B cell (primary cell): ENCODE measurements at regions not wholly inside any gene's neighbourhood (a gene's known extent, or its start where the extent isn't known, plus 50 kb on each side); places are given as distances from the start of the nearest gene placed in this dataset.

ENCODE experiments used
- ATAC-seq: fragments of 200-7000 bp; cut with Tn5 transposase; one replicate; pipeline ENCODE4 v1.10.0; 2021; ENCODE audit warnings: low read depth, mild to moderate bottlenecking, moderate number of reproducible peaks, moderate library complexity
- CTCF ChIA-PET: fragments of 350-600 bp; sonication (Branson Sonifier 250); formaldehyde crosslinking; loops from one replicate; lab custom pipeline; 2021; ENCODE audit warnings: antibody characterized with exemption, inconsistent platforms; lab: Charles Lee
- POLR2A ChIA-PET: fragments of 350-600 bp; sonication (Branson Sonifier 250); formaldehyde crosslinking; loops from one replicate; lab custom pipeline; 2021; ENCODE audit warnings: antibody characterized with exemption; lab: Charles Lee
- DNase-seq: peaks from one replicate; pipeline ENCODE4 v3.0.0; 2013
- H2AFZ ChIP-seq: 2 replicates; pipeline ENCODE4 v1.6.1; 2012; ENCODE audit warnings: mild to moderate bottlenecking, low read depth, low read length; ENCODE audit not compliant: insufficient read depth, poor library complexity, severe bottlenecking
- H3K27ac ChIP-seq, 2 donors: 1 replicate in 1 of 2; 2 replicates in 1 of 2; pipeline ENCODE4 v1.5.1; 2012 to 2013; ENCODE audit warnings: low read length in 2 of 2, mild to moderate bottlenecking in 2 of 2, moderate library complexity in 1 of 2
- H3K27me3 ChIP-seq, 4 experiments: fragments of 200-600 bp in 1 of 4; sonication (generic) in 1 of 4; replicated peaks in 1 of 4; 1 replicate in 2 of 4; 2 replicates in 2 of 4; pipeline versions ENCODE4 v1.6.1 to v1.7.0; 2013 to 2016; ENCODE audit warnings: low read length in 3 of 4, mild to moderate bottlenecking in 2 of 4, mixed read lengths in 1 of 4, moderate library complexity in 1 of 4; ENCODE audit not compliant: insufficient read depth in 4 of 4, control insufficient read depth in 3 of 4; ENCODE audit errors: control extremely low read depth in 1 of 4
- H3K36me3 ChIP-seq, 2 experiments: replicated peaks in 1 of 2; 1 replicate in 1 of 2; 2 replicates in 1 of 2; pipeline versions ENCODE4 v1.6.1 to v1.7.1; 2013; ENCODE audit warnings: low read length in 1 of 2; ENCODE audit not compliant: insufficient read depth in 2 of 2, control insufficient read depth in 1 of 2; ENCODE audit errors: control extremely low read depth in 1 of 2, extremely low read depth in 1 of 2
- H3K4me1 ChIP-seq, 2 donors: fragments of 200-600 bp in 1 of 2; sonication (generic) in 1 of 2; 1 replicate in 1 of 2; 2 replicates in 1 of 2; pipeline versions ENCODE4 v1.5.1 to v1.6.1; 2013 to 2017; ENCODE audit warnings: low read length in 2 of 2; ENCODE audit not compliant: control insufficient read depth in 2 of 2, insufficient read depth in 2 of 2
- H3K4me2 ChIP-seq: replicated peaks from 2 replicates; pipeline ENCODE3; 2012; ENCODE audit warnings: mild to moderate bottlenecking, low read depth, low read length; ENCODE audit not compliant: poor library complexity, severe bottlenecking
- H3K4me3 ChIP-seq, 5 experiments: fragments of 200-600 bp in 1 of 5; sonication (generic) in 1 of 5; 1 replicate in 3 of 5; 2 replicates in 2 of 5; pipeline versions ENCODE4 v1.5.1 to v1.7.0; 2011 to 2016; ENCODE audit warnings: low read length in 4 of 5, mild to moderate bottlenecking in 4 of 5, low read depth in 2 of 5, control low read depth in 1 of 5, moderate library complexity in 1 of 5; ENCODE audit not compliant: insufficient read depth in 1 of 5; ENCODE audit errors: control extremely low read depth in 1 of 5, extremely low read depth in 1 of 5
- H3K79me2 ChIP-seq: fragments of 200-600 bp; sonication (generic); one replicate; pipeline ENCODE4 v1.6.0; 2016; ENCODE audit warnings: low read length; ENCODE audit not compliant: control insufficient read depth, insufficient read depth
- H3K9ac ChIP-seq: fragments of 200-600 bp; sonication (generic); 2 replicates; pipeline ENCODE4 v1.6.1; 2017; ENCODE audit warnings: mild to moderate bottlenecking, low read length, moderate library complexity
- H3K9me3 ChIP-seq, 3 donors: one replicate each; pipeline versions ENCODE4 v1.6.1 to v1.7.1; 2013; ENCODE audit warnings: low read length in 2 of 3; ENCODE audit not compliant: control insufficient read depth in 2 of 3, insufficient read depth in 1 of 3; ENCODE audit errors: control extremely low read depth in 1 of 3
- H4K20me1 ChIP-seq: 2 replicates; pipeline ENCODE4 v1.6.0; 2012; ENCODE audit warnings: mild to moderate bottlenecking, low read length; ENCODE audit not compliant: insufficient read depth, control insufficient read depth, poor library complexity, severe bottlenecking
- H3K27ac Mint-ChIP-seq: one replicate; pipeline ENCODE4 v1.8.0; 2021; ENCODE audit warnings: mixed read lengths
- H3K27me3 Mint-ChIP-seq: one replicate; pipeline ENCODE4 v1.8.0; 2021; ENCODE audit warnings: mixed read lengths
- H3K4me1 Mint-ChIP-seq: one replicate; pipeline ENCODE4 v1.8.0; 2021; ENCODE audit warnings: mixed read lengths
- H3K4me3 Mint-ChIP-seq: one replicate; pipeline ENCODE4 v1.8.0; 2021; ENCODE audit warnings: mixed read lengths
- H3K9me3 Mint-ChIP-seq: one replicate; pipeline ENCODE4 v1.8.0; 2022; ENCODE audit warnings: mixed read lengths; ENCODE audit not compliant: insufficient read depth
- CTCF ChIP-seq: fragments of 200-600 bp; IDR thresholded peaks from one replicate; pipeline ENCODE4 v1.8.0; 2022; ENCODE audit warnings: antibody characterized with exemption, mild to moderate bottlenecking
- EZH2 ChIP-seq: IDR thresholded peaks from 2 replicates; pipeline ENCODE4 v1.6.1; 2012; ENCODE audit warnings: borderline replicate concordance, low read depth, mild to moderate bottlenecking, moderate library complexity, low read length; ENCODE audit not compliant: insufficient read depth, poor library complexity, severe bottlenecking
- WGBS: methylation state at CpG from one replicate; pipeline ENCODE4 v1.1.5; 2013; ENCODE audit warnings: missing lambda C conversion rate; ENCODE audit not compliant: insufficient coverage; 5-methylcytosine and 5-hydroxymethylcytosine counted together
- intact Hi-C: fragments of 100-400 bp; cut with micrococcal nuclease; formaldehyde crosslinking; loops from one replicate; pipeline ENCODE4 v1.10.0; 2022

- Mint-ChIP-seq H3K4me1 (no peaks in the 10 kb centered on the region), H3K27me3 (peaks cover 7% of the 10 kb centered on the region), H3K27ac (no peak overlapping the region), H3K4me3 (no peak overlapping the region), H3K9me3 (no peaks in the 10 kb centered on the region)
- WGBS: 94% methylated on average over 5 of the region's 7 CpGs
- H3K4me2 ChIP-seq: no peak overlapping the region
- H3K4me1 ChIP-seq: no peaks in the 10 kb centered on the region
- ChIA-PET POLR2A (no interaction called here), CTCF (no interaction called here)
- peaks cover 0 to 5% (median 0%) of the 10 kb centered on the region in 3 donors for H3K9me3 ChIP-seq
- H4K20me1 ChIP-seq: no peaks in the 10 kb centered on the region
- DNase-seq (no peak), ATAC-seq (no peak)
- no peak overlapping the region for H3K9ac ChIP-seq
- TF ChIP-seq CTCF (no peak), EZH2 (no peak)
- H3K4me3 ChIP-seq: no peak overlapping the region
- no peaks in the 10 kb centered on the region for H3K27me3 ChIP-seq
- intact Hi-C loops: no loop called here
- H3K79me2 ChIP-seq: no peaks in the 10 kb centered on the region
- H3K36me3 ChIP-seq: no peaks in the 10 kb centered on the region
- H3K27ac ChIP-seq: no peak overlapping the region
- no peak overlapping the region for H2AFZ ChIP-seq
These were observed 101.7 kb upstream of the TLE1 start for GRCh38 chr9:81791076-81791475.

GRCh38 chr9:81798606-81799005 is 109.3 kb upstream of the TLE1 start:
- ATAC-seq (no peak), DNase-seq (no peak)
- H3K27me3 Mint-ChIP-seq: peaks cover 10% of the 10 kb centered on the region
- no peak overlapping the region for H3K4me3 ChIP-seq
- H3K4me1 Mint-ChIP-seq: no peaks in the 10 kb centered on the region
- H3K9me3 ChIP-seq: no peaks in the 10 kb centered on the region
- ChIA-PET CTCF (no interaction called here), POLR2A (no interaction called here)
- H3K27ac ChIP-seq: no peak overlapping the region
- H4K20me1 ChIP-seq: no peaks in the 10 kb centered on the region
- no peak overlapping the region for H3K4me3 Mint-ChIP-seq
- no peak overlapping the region for H2AFZ ChIP-seq
- H3K36me3 ChIP-seq: no peaks in the 10 kb centered on the region
- no peaks in the 10 kb centered on the region for H3K9me3 Mint-ChIP-seq
- TF ChIP-seq EZH2 (no peak), CTCF (no peak)
- H3K4me1 ChIP-seq: no peaks in the 10 kb centered on the region
- intact Hi-C loops: no loop called here
- H3K9ac ChIP-seq: no peak overlapping the region
- no peak overlapping the region for H3K27ac Mint-ChIP-seq
- H3K4me2 ChIP-seq: no peak overlapping the region
- no peaks in the 10 kb centered on the region for H3K27me3 ChIP-seq
- WGBS: no CpG with 5 or more reads among the region's 3 CpGs
- no peaks in the 10 kb centered on the region for H3K79me2 ChIP-seq
